Activated naive CD4-positive, alpha-beta T cell (primary cell): ENCODE measurements at regions not wholly inside any gene's neighbourhood (a gene's known extent, or its start where the extent isn't known, plus 50 kb on each side); places are given as distances from the start of the nearest gene placed in this dataset.
A peak's percentile ranks its signal among the peaks of the same experiment; 100 is the strongest.
"Not testable (repeated sequence)": the region's sequence is repeated elsewhere in the genome, so short reads cannot be mapped to it uniquely, and the experiment has no call there.

Experiments
- DNase-seq, 4 experiments: peaks; one replicate each; lab custom pipeline; 2025; lab: John Stamatoyannopoulos, UW

GRCh38 chr5:119299242-119299614 lies 56.6 kb upstream of the TNFAIP8 start:
- not testable (repeated sequence) for DNase-seq

GRCh38 chr5:119299615-119300310 lies 56.1 kb upstream of the TNFAIP8 start:
- peak; percentile 51 to 85 (median 70) for DNase-seq

GRCh38 chr5:119300311-119300670 lies 55.5 kb upstream of the TNFAIP8 start:
- no peak for DNase-seq

GRCh38 chr5:119301210-119301609 lies 54.6 kb upstream of the TNFAIP8 start:
- DNase-seq: no peak

- no peak for DNase-seq
Observed at GRCh38 chr5:119301906-119302305, 53.9 kb upstream of the TNFAIP8 start.

- no peak for DNase-seq
Observed at GRCh38 chr5:119302449-119302848, 53.4 kb upstream of the TNFAIP8 start.

GRCh38 chr5:119302916-119303897 lies 52.6 kb upstream of the TNFAIP8 start:
- DNase-seq: no peak

- DNase-seq: no peak
Observed at GRCh38 chr5:119304439-119305211, 51.2 kb upstream of the TNFAIP8 start.
